DOHH2 (cell line): ENCODE measurements at regions not wholly inside any gene's neighbourhood (a gene's known extent, or its start where the extent isn't known, plus 50 kb on each side); places are given as distances from the start of the nearest gene placed in this dataset.

Source experiments
- CTCF ChIP-seq: fragments of 200-600 bp; sonication (generic); IDR thresholded peaks from one replicate; pipeline ENCODE4 v1.5.1; 2014; ENCODE audit warnings: antibody characterized with exemption, mild to moderate bottlenecking, low read depth, low read length; ENCODE audit not compliant: poor library complexity, severe bottlenecking
- EZH2phosphoT487 ChIP-seq: fragments of 200-600 bp; sonication (generic); IDR thresholded peaks from 2 replicates; pipeline ENCODE4 v1.6.1; 2017; ENCODE audit warnings: borderline replicate concordance, mild to moderate bottlenecking, antibody characterized with exemption, low read length, moderate library complexity, mixed read lengths

GRCh38 chr9:19630760-19631159 lies 158.1 kb downstream of the SLC24A2 start:
- no peak for TF ChIP-seq CTCF
- TF ChIP-seq EZH2phosphoT487, result no peak
